HG03571 (cell line): ENCODE measurements at regions not wholly inside any gene's neighbourhood (a gene's known extent, or its start where the extent isn't known, plus 50 kb on each side); places are given as distances from the start of the nearest gene placed in this dataset.
"Not testable (repeated sequence)": the region's sequence is repeated elsewhere in the genome, so short reads cannot be mapped to it uniquely, and the experiment has no call there.

Experiments used
- ATAC-seq: cut with Tn5 transposase; IDR thresholded peaks from one replicate; pipeline ENCODE4 v1.9.1; 2021; ENCODE audit not compliant: unreplicated experiment

DNA sequence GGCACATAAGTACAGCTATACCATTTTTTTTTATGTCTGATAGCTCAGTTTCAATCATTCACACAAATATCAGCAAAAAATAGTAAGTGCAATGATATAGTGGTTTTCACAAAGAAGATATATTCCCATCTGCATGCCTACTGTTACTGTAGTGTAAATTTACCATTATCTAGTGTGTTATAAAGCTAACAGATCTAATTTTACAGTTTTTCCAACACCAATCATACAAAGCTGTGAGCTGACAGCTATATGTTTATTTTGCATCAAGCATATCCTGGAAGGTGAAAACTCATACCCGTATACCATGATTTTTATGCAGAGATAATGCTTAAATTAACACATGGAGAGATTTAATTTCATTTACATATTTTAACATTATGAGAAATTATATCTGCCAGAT is 89.9 kb upstream of the HAPLN1 start:
- no peak for ATAC-seq

DNA sequence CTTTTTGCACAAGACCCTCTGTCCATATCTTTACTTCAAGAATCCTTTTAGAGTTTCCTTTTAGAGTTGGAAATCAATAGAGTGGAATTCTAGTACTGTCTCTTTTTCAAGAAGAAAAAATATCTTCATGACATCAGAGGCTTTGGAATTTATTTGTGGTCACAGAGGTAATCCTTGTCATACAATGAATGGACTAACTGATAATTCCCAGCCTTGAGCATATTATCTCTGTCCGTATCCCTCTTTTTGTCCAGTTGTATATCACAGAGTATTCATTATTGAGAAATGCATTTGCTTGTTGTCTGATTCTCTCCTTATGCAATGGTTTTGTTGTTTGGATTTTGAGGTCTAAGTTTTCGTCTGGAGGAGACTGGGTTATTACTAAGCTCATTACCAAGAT is 82.0 kb upstream of the HAPLN1 start:
- ATAC-seq, result no peak

DNA sequence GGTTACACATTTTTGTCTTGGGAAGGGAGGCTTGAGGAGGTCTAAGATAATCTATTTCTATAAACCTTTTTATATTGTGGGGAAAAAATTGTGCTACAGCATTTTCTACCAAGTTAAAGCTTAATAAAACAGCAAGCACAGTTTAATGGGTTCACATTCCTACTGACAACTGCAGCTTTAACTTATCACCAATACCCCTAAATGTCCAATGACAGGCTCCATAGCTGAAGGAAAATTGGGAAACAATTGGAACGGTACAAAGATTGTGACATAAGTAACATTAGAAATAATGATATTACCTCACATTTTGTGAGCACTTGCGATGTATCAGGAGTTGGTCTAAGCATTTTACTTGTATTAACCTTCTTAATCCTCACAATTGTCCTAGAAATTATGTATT is 79.5 kb upstream of the HAPLN1 start:
- no peak for ATAC-seq

DNA sequence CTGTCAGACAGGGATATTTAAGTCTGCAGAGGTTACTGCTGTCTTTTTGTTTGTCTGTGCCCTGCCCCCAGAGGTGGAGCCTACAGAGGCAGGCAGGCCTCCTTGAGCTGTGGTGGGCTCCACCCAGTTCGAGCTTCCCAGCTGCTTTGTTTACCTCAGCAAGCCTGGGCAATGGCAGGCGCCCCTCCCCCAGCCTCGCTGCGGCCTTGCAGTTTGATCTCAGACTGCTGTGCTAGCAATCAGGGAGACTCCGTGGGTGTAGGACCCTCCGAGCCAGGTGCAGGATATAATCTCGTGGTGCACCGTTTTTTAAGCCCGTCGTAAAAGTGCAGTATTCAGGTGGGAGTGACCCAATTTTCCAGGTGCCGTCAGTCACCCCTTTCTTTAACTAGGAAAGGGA is 78.4 kb upstream of the HAPLN1 start:
- not testable (repeated sequence) for ATAC-seq

DNA sequence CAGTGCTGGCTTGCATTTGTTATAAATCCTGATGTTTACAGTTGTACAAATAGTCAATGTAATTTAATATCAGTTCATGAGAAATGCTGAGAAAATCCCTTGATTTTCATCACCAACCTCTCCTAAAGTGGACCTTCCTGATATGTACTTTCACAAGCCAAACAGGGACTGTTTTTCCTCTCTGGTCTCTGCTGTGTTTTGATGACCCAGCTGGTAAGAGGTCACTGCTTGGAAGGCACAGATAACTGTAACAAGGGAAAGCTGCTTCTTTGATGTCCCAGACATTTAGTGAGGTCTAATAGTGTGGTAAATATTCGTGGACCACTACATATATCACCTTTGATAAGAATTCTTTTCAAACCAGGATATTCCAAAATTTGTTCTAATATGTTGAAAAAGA is 68.7 kb upstream of the HAPLN1 start:
- no peak for ATAC-seq

DNA sequence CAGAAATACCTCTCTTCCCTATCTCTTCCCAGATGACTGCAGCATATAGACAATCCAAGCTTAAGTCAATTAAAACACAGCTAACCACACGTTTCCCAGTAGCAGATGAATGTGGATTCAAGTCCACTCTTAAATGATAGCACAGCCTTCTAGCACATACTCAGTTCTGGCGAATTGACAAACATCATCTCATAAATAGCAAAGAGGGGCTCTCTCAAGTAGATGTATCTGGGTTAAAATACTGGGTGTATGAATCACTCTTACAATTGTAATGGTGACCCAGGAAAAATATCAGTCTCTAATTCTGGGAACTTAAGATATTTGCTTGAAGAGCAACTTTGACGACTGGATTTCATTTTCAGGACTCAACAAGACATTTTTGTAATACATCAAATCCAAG is 67.0 kb upstream of the HAPLN1 start:
- ATAC-seq, result no peak

DNA sequence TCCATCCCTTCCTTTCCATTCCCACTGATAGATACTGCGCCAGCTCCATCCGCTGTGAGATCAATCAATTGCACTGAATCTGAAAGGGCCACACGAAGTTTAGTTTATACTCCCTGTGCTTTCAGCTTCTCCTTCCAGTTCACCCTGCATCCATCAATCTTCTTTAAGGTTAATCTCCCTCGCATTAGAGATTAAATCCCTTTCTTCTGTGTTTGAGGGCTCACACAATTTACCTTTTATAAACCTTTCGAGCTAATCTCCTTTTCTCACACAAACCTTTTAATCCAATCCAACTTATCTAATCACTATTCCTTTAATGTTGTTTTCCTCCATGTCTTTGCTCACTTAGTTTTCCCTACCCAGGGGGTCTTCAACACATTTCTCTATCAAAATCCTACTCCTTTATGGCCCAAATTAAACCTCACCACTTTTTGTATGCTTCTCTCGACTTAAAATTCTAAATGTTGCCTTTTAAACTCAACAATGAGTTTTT is 64.6 kb upstream of the HAPLN1 start:
- no peak for ATAC-seq

DNA sequence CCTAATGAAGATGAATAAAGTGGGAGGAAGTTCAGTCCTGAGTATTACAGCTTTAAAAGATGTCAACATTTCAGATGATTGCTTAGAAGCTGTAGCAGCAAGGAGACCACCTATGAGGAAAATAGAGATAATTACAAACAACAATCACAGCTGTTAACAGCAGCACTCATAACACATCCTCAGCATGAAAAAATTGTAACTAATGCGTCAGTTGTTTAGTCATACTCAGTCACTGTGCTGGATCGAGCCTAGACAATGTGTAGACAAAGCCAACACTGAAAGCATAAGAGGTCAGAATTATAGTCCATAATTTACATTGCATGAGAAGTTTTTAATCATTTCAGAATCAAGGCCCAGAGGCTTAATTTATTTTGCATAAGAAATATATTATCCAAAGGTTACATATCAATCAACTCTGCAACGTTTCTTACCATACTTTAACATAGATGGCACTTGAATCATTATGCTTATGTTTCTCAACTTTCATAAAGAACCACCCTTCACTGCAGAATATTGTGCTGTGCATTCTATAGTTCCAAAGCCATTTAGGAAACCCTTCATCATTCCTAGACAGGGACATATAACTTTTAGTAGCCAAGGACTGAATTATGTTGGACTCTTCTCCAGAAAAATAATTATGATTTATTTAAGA is 60.2 kb upstream of the HAPLN1 start:
- ATAC-seq, result no peak

DNA sequence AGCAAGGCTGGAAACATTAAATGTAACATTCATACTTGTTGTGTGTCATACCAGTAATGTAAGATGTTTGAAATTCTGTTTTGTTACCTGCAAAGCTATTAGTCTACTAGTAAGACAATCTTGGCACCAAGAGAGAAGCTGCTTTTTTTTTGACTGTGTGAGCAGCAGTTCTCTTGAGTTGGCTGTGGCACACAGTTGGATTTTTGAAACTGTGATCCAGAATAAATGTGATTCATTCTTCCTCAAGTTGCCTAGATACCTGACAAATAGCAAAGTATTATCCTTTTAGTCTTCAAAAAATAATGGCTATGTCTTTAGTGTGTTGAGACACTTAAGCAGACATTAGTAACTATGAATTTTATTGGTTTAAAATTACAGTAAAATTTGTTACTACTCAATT is 57.2 kb upstream of the HAPLN1 start:
- ATAC-seq, result no peak

DNA sequence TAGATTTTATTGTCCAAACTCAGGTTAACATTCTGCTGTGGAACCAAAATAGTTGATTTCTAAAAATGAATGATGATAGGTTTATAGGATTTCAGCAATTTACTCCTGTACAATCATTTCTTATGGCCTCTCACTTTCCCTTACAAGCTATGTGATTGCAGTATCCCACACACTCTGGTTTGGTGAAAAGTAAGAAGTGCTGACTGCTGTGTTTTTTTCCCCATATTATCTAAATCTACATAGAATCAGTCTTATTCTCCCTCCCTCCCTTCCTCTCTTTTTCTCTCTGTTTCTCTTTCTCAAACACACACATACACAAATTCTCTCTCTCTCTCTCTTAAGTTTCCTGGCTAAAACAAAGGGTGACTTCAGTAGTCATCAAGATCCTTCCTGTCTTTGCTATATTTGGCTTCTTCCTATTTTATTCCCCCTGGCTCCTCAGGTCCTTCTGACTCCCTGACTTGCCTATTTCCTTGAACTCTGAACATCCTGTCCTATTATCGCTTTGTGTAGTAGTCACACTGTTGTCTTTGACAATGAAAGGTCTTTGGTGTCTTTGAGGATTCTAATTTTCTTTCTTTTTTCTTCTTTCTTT is 55.9 kb upstream of the HAPLN1 start:
- ATAC-seq, result no peak
